C4-2B (cell line): ENCODE measurements at regions not wholly inside any gene's neighbourhood (a gene's known extent, or its start where the extent isn't known, plus 50 kb on each side); places are given as distances from the start of the nearest gene placed in this dataset.

Source experiments
- ZFX ChIP-seq: fragments of 450-650 bp; IDR thresholded peaks from 2 replicates; pipeline ENCODE4 v1.6.1; 2017
- TF ChIP-seq, protein P1 (sequence below): fragments of 450-650 bp; conservative IDR thresholded peaks from 2 replicates; pipeline ENCODE4 v1.5.1; 2017; ENCODE audit warnings: mild to moderate bottlenecking

DNA sequence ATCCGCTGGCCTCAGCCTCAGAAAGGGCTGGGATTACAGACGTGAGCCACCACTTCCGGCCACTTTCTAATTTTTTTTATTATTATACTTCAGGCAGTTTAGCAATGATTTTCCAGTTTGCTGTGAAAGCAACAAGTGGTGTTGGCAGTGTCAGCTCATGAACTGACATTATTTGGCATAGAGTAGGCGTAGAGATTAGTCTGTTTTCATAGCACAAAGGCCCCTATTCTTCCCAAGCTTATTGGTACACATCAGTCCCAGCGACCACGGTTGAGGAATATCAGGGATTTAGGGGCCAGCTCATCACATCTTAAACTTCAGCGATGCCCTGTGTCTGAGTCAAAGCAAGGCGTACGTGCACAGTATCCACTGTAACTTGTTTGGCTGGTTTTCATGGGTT, 53.0 kb upstream of the RASSF6 start:
- TF ChIP-seq, protein P1, sequence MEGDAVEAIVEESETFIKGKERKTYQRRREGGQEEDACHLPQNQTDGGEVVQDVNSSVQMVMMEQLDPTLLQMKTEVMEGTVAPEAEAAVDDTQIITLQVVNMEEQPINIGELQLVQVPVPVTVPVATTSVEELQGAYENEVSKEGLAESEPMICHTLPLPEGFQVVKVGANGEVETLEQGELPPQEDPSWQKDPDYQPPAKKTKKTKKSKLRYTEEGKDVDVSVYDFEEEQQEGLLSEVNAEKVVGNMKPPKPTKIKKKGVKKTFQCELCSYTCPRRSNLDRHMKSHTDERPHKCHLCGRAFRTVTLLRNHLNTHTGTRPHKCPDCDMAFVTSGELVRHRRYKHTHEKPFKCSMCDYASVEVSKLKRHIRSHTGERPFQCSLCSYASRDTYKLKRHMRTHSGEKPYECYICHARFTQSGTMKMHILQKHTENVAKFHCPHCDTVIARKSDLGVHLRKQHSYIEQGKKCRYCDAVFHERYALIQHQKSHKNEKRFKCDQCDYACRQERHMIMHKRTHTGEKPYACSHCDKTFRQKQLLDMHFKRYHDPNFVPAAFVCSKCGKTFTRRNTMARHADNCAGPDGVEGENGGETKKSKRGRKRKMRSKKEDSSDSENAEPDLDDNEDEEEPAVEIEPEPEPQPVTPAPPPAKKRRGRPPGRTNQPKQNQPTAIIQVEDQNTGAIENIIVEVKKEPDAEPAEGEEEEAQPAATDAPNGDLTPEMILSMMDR, result no peak
- TF ChIP-seq ZFX, result no peak
